Fibroblast of the aortic adventitia (primary cell): ENCODE measurements at regions not wholly inside any gene's neighbourhood (a gene's known extent, or its start where the extent isn't known, plus 50 kb on each side); places are given as distances from the start of the nearest gene placed in this dataset.

Source experiments
- DNase-seq: peaks from one replicate; pipeline ENCODE4 v3.0.0-alpha.2; 2010; ENCODE audit warnings: low read depth
- H3K4me3 ChIP-seq: 2 replicates; pipeline ENCODE4 v1.5.1; 2011; ENCODE audit warnings: low read depth, mild to moderate bottlenecking, control low read depth, low read length, moderate library complexity
- TF ChIP-seq, protein P1 (sequence below): IDR thresholded peaks from 2 replicates; pipeline ENCODE4 v1.5.1; 2011; ENCODE audit warnings: mild to moderate bottlenecking, low read length, control low read depth, inconsistent platforms; ENCODE audit not compliant: insufficient read depth

DNA sequence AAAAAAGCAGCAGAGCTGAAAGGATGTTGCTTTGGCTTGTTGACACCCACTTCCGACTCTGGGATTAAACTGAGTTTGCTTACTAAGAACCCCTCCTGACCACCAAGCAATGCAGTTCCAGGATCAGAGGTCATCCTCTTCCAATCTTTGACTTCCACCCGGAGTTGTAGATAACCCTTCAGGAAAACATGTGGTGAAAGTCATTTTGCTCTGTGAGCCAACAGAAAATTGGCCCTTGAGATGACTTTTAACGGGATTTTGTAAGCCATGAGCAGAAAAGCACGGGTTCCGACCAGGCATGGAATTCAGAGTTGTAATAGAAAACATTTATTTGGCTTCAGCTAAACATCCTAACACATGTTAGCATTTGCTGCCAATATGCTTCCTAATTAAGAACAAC lies 171.6 kb upstream of the NR2F2 start:
- TF ChIP-seq, protein P1, sequence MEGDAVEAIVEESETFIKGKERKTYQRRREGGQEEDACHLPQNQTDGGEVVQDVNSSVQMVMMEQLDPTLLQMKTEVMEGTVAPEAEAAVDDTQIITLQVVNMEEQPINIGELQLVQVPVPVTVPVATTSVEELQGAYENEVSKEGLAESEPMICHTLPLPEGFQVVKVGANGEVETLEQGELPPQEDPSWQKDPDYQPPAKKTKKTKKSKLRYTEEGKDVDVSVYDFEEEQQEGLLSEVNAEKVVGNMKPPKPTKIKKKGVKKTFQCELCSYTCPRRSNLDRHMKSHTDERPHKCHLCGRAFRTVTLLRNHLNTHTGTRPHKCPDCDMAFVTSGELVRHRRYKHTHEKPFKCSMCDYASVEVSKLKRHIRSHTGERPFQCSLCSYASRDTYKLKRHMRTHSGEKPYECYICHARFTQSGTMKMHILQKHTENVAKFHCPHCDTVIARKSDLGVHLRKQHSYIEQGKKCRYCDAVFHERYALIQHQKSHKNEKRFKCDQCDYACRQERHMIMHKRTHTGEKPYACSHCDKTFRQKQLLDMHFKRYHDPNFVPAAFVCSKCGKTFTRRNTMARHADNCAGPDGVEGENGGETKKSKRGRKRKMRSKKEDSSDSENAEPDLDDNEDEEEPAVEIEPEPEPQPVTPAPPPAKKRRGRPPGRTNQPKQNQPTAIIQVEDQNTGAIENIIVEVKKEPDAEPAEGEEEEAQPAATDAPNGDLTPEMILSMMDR = no peak
- H3K4me3 ChIP-seq = no peak overlapping the region
- peak; percentile 64 for DNase-seq

DNA sequence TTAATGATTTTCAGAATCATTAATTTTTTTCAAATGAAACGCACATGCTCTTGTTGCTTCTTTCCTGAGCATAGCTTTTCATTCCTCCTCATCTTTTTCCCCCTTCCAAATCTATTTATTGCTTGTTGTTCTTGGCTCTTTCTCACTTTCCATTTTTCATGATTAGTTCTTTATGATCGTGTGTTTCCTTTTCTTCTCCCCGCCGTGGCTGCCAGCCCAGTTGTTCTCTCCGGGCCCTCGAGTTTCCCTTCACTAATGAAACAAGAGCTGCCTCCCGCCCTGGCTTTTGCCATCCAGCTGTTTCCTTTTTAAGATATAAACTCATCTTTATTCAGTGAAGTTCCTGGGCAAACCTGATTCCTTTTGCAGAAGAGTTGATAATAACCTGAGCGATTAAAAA lies 170.2 kb upstream of the NR2F2 start:
- TF ChIP-seq, protein P1 = no peak
- H3K4me3 ChIP-seq = no peak overlapping the region
- DNase-seq = peak; percentile 78

DNA sequence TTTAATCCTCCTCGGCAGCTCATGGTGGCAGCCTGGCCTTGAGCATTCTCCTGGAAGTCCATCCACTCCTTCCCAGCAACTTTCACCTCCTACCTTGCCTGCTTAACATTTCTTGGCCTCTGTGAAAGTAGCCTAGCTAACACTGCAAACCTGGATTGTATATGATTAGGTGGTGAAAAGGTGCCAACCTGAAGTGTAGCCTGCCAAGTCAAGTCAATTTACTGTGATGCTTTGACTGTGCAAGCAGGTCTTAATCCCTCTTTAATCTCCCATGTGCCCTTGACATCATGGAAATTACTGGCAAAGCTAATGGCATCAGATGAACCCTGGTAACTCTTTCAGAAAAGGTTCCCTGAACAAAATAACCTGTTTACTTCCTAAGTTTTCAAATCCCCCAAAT lies 169.7 kb upstream of the NR2F2 start:
- TF ChIP-seq, protein P1 = no peak
- no peak overlapping the region for H3K4me3 ChIP-seq
- DNase-seq = no peak

DNA sequence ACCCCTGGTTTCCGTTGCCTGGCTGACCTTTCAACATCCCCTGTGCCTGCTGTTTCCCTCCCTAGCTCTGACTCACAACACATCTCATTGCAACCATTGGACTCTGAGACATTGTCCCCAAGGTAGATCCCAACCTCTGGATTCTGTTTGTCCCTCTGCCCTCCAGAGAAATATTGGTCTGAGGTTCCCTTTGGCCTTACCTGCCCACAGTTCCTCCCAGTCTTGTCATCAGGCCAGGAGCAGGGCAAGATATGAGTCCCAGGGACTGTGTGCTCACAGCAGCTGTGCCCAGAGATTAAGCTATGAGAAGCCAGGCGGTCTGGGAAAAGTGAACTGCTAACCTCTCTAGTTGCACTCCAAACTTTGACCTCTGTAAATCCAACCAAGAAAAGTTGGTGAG lies 168.2 kb upstream of the NR2F2 start:
- TF ChIP-seq, protein P1 = no peak
- no peak overlapping the region for H3K4me3 ChIP-seq
- DNase-seq = no peak

DNA sequence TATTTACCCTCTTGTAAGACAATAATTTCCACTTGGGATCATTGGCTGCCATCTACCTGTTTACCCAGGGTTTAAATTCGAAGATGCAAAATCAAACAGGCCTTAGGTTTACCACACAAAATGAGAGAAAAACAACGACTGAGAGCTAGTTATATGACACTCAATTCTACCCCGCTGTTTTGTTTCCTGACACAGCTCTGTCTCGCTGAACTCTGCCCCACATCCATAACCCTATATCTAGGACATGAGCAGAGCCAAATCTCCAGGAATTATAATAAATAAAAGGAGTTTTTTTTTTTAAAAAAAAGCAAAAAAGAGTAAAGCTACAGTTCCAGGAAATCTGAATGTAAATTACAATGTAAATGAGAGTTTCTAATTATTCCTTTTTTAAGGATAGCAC lies 165.4 kb upstream of the NR2F2 start:
- TF ChIP-seq, protein P1 = no peak
- DNase-seq = no peak
- no peak overlapping the region for H3K4me3 ChIP-seq

DNA sequence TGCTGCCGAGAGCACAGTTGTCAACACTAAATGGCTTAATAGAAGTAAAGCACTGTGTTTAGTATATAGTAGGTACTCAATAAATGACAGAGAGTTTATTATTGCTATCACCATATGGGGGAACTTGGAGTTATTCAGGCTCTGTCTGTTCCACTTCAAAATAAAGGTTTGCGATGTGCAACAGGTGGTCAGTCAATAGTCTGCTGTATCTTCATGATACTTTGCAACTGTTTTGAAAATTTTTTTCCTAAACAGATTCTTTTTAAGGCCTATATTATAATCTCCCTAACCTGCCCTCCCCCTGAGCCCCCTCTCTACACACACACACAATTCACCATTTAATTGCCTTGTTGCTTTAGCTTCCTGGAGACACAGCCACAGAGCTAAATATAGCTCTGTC lies 164.7 kb upstream of the NR2F2 start:
- DNase-seq = no peak
- H3K4me3 ChIP-seq = no peak overlapping the region
- TF ChIP-seq, protein P1 = no peak
